Body of pancreas (tissue), 4 donors: ENCODE measurements at regions not wholly inside any gene's neighbourhood (a gene's known extent, or its start where the extent isn't known, plus 50 kb on each side); places are given as distances from the start of the nearest gene placed in this dataset.

ENCODE experiments used
- ATAC-seq: fragments of 150-250 bp; one replicate; pipeline ENCODE4 v1.9.1; 2016
- DNase-seq, 4 donors: peaks; one replicate each; pipeline ENCODE4 v3.0.0-alpha.2; 2019
- H3K27ac ChIP-seq, 4 donors: fragments of 200-600 bp; sonication (generic); 1 replicate in 3 of 4; 2 replicates in 1 of 4; pipeline versions ENCODE4 v1.5.1 to v1.6.1; 2016 to 2019; ENCODE audit warnings: mild to moderate bottlenecking in 1 of 4, mixed read lengths in 1 of 4, moderate library complexity in 1 of 4
- H3K27me3 ChIP-seq, 2 donors: fragments of 200-600 bp; sonication (generic); one replicate each; pipeline ENCODE4 v1.6.0; 2016; ENCODE audit warnings: mild to moderate bottlenecking in 1 of 2
- H3K36me3 ChIP-seq, 2 donors: fragments of 200-600 bp; sonication (generic); replicated peaks in 1 of 2; 2 replicates each; pipeline ENCODE4 v1.5.1; 2016; ENCODE audit warnings: low read depth in 2 of 2; ENCODE audit not compliant: insufficient read depth in 1 of 2
- H3K4me1 ChIP-seq: fragments of 200-600 bp; sonication (generic); one replicate; pipeline ENCODE4 v1.6.0; 2016
- H3K4me3 ChIP-seq, 2 donors: fragments of 200-600 bp; sonication (generic); 1 replicate in 1 of 2; 2 replicates in 1 of 2; pipeline ENCODE4 v1.5.1; 2016 to 2019
- H3K9me3 ChIP-seq, 3 donors: fragments of 200-600 bp; sonication (generic); 1 replicate in 2 of 3; 2 replicates in 1 of 3; pipeline ENCODE4 v1.5.1; 2016
- CTCF ChIP-seq, 7 experiments: fragments of 450-650 bp in 4 of 7; fragments of 200-600 bp in 3 of 7; sonication (generic) in 3 of 7; IDR thresholded peaks; one replicate each; pipeline ENCODE4 v1.5.1; 2016 to 2019; ENCODE audit warnings: antibody characterized with exemption in 7 of 7
- POLR2A ChIP-seq, 3 donors: fragments of 450-650 bp; IDR thresholded peaks; one replicate each; pipeline ENCODE4 v1.6.1; 2016; ENCODE audit warnings: antibody characterized with exemption in 3 of 3, mild to moderate bottlenecking in 2 of 3
- WGBS, 2 donors: methylation state at CpG; one replicate each; pipeline ENCODE4 v1.1.5; 2017; 5-methylcytosine and 5-hydroxymethylcytosine counted together
- intact Hi-C: fragments of 100-400 bp; cut with DNase I; formaldehyde crosslinking; loops from one replicate; pipeline ENCODE4 v1.15.1; 2023

- TF ChIP-seq POLR2A (IDR thresholded peaks at IDR 0.05) (no peak), CTCF (IDR thresholded peaks at IDR 0.05) (no peak)
- ATAC-seq, result no peak
- Histone ChIP-seq H3K9me3 (no peaks in the 10 kb centered on the region), H3K27me3 (no peaks in the 10 kb centered on the region), H3K27ac (no peak overlapping the region), H3K4me1 (no peaks in the 10 kb centered on the region), H3K36me3 (no peaks in the 10 kb centered on the region), H3K4me3 (no peak overlapping the region)
- DNase-seq, result no peak
- WGBS, 2 donors, result 40 to 43% methylated on average over 5 to 6 of the region's 6 CpGs
- intact Hi-C loops, result no loop called here
These were observed 106.3 kb upstream of the GJB5 start for GRCh38 chr1:34648501-34648900.

GRCh38 chr1:34650090-34650489 lies 104.8 kb upstream of the GJB5 start:
- no peak for DNase-seq
- no peaks in the 10 kb centered on the region for H3K4me1 ChIP-seq
- no peak overlapping the region for H3K27ac ChIP-seq
- H3K9me3 ChIP-seq, result no peaks in the 10 kb centered on the region
- WGBS, 2 donors, result 67 to 76% methylated on average over 1 of the region's 1 CpG
- intact Hi-C loops, result no loop called here
- no peak for ATAC-seq
- no peaks in the 10 kb centered on the region for H3K27me3 ChIP-seq
- H3K36me3 ChIP-seq, result no peaks in the 10 kb centered on the region
- TF ChIP-seq POLR2A (IDR thresholded peaks at IDR 0.05), result no peak
- TF ChIP-seq CTCF (IDR thresholded peaks at IDR 0.05), result no peak
- no peak overlapping the region for H3K4me3 ChIP-seq

GRCh38 chr1:34650800-34651199 lies 104.0 kb upstream of the GJB5 start:
- intact Hi-C loops, result no loop called here
- TF ChIP-seq POLR2A (IDR thresholded peaks at IDR 0.05) (no peak), CTCF (IDR thresholded peaks at IDR 0.05) (no peak)
- no peak for ATAC-seq
- Histone ChIP-seq H3K9me3 (no peaks in the 10 kb centered on the region), H3K36me3 (no peaks in the 10 kb centered on the region), H3K27me3 (no peaks in the 10 kb centered on the region), H3K4me1 (no peaks in the 10 kb centered on the region), H3K4me3 (no peak overlapping the region), H3K27ac (no peak overlapping the region)
- 66 to 78% methylated on average over 11 of the region's 11 CpGs for WGBS, 2 donors
- DNase-seq, result no peak

GRCh38 chr1:34653110-34653509 lies 101.7 kb upstream of the GJB5 start:
- H3K9me3 ChIP-seq, result no peaks in the 10 kb centered on the region
- no peak overlapping the region for H3K27ac ChIP-seq
- no peak overlapping the region for H3K4me3 ChIP-seq
- no peaks in the 10 kb centered on the region for H3K36me3 ChIP-seq
- H3K27me3 ChIP-seq, result no peaks in the 10 kb centered on the region
- no peaks in the 10 kb centered on the region for H3K4me1 ChIP-seq
- ATAC-seq, result no peak
- WGBS, 2 donors, result 54 to 56% methylated on average over 7 of the region's 7 CpGs
- TF ChIP-seq POLR2A (IDR thresholded peaks at IDR 0.05), result no peak
- TF ChIP-seq CTCF (IDR thresholded peaks at IDR 0.05), result no peak
- DNase-seq, result no peak
- intact Hi-C loops, result no loop called here

- Histone ChIP-seq H3K9me3 (no peaks in the 10 kb centered on the region), H3K27me3 (no peaks in the 10 kb centered on the region), H3K4me3 (no peak overlapping the region), H3K4me1 (no peaks in the 10 kb centered on the region), H3K36me3 (no peaks in the 10 kb centered on the region), H3K27ac (no peak overlapping the region)
- DNase-seq (no peak), ATAC-seq (no peak)
- WGBS, 2 donors, result 60 to 68% methylated on average over 4 of the region's 4 CpGs
- TF ChIP-seq CTCF (IDR thresholded peaks at IDR 0.05) (no peak), POLR2A (IDR thresholded peaks at IDR 0.05) (no peak)
- intact Hi-C loops, result no loop called here
These were observed 99.5 kb upstream of the GJB5 start for GRCh38 chr1:34655206-34655874.
